ENCODE measurements at regions not wholly inside any gene's neighbourhood (a gene's known extent, or its start where the extent isn't known, plus 50 kb on each side); places are given as distances from the start of the nearest gene placed in this dataset.

- H3K27ac ChIP-seq = no peak overlapping the region
- H3K27me3 ChIP-seq = no peaks in the 10 kb centered on the region
- no peak for TF ChIP-seq CTCF (IDR thresholded peaks at IDR 0.05; ENCODE audit: low read depth, low read length)
- no peaks in the 10 kb centered on the region for H3K36me3 ChIP-seq
- H3K4me3 ChIP-seq = no peak overlapping the region
- H3K9me3 ChIP-seq (ENCODE audit: low read depth) = no peaks in the 10 kb centered on the region
- H3K4me1 ChIP-seq (ENCODE audit: low read depth) = no peaks in the 10 kb centered on the region
- DNase-seq (ENCODE audit: low read depth in 1 of 2, low spot score in 1 of 2) = no peak
Observed at GRCh38 chr9:88077071-88077617, 61.1 kb downstream of the SPATA31C2 start.

GRCh38 chr9:88076286-88077070, 61.8 kb downstream of the SPATA31C2 start:
- peak; percentile 71 to 91 for DNase-seq (ENCODE audit: low read depth in 1 of 2, low spot score in 1 of 2)
- H3K4me3 ChIP-seq = peak overlapping the region; percentile 33
- no peaks in the 10 kb centered on the region for H3K9me3 ChIP-seq (ENCODE audit: low read depth)
- no peaks in the 10 kb centered on the region for H3K36me3 ChIP-seq
- no peaks in the 10 kb centered on the region for H3K27me3 ChIP-seq
- no peak overlapping the region for H3K27ac ChIP-seq
- H3K4me1 ChIP-seq (ENCODE audit: low read depth) = no peaks in the 10 kb centered on the region
- peak; percentile 31 for TF ChIP-seq CTCF (IDR thresholded peaks at IDR 0.05; ENCODE audit: low read depth, low read length)

DNA sequence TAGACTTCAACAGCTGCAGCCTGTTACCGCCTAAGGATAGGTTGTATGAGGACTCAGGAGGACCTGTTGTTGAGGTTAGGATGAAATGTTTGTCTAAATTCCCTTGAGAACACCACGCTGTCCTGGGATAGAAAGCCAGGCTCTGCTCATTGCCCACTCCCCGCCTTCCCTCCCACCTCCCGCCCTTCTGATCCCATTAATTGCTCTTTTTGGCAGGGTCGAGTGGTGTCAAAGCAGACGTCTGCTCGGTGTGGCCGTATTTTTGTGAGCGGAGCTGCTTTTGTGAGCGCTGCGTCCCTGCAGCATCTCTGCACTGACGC, 62.3 kb downstream of the SPATA31C2 start:
- TF ChIP-seq CTCF (IDR thresholded peaks at IDR 0.05; ENCODE audit: low read depth, low read length) = no peak
- no peak overlapping the region for H3K27ac ChIP-seq

DNA sequence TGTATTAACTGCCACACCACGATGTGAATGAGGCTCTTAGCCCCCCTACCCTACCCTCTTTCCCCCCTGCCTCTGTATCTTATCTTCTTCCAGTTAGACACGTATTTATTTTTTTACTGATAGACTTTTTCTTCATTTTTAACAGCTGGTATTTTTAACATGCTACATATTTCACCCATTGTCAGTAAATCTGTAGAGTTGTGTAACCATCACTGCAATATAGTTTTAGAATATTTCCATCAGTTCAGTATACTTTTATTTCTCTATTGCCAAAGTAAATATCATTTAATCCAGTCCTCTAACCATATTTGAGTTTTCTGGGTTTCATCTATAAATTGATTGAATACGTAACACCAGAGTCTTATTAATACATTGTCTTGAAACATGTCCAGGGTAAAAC, 62.8 kb downstream of the SPATA31C2 start:
- no peak for TF ChIP-seq CTCF (IDR thresholded peaks at IDR 0.05; ENCODE audit: low read depth, low read length)
- Histone ChIP-seq H3K36me3 (no peaks in the 10 kb centered on the region), H3K27ac (no peak overlapping the region), H3K27me3 (no peaks in the 10 kb centered on the region), H3K4me3 (no peak overlapping the region), H3K9me3 (ENCODE audit: low read depth) (no peaks in the 10 kb centered on the region), H3K4me1 (ENCODE audit: low read depth) (no peaks in the 10 kb centered on the region)
- DNase-seq (ENCODE audit: low read depth in 1 of 2, low spot score in 1 of 2) = no peak

More for the DNA sequence above, 62.3 kb downstream of the SPATA31C2 start:
- H3K4me3 ChIP-seq = peak overlapping the region; percentile 33
- no peaks in the 10 kb centered on the region for H3K9me3 ChIP-seq (ENCODE audit: low read depth)
- H3K36me3 ChIP-seq = no peaks in the 10 kb centered on the region
- no peaks in the 10 kb centered on the region for H3K4me1 ChIP-seq (ENCODE audit: low read depth)
- DNase-seq (ENCODE audit: low read depth in 1 of 2, low spot score in 1 of 2) = no peak
- no peaks in the 10 kb centered on the region for H3K27me3 ChIP-seq

GRCh38 chr9:88074931-88075330, 63.3 kb downstream of the SPATA31C2 start:
- H3K9me3 ChIP-seq (ENCODE audit: low read depth) = no peaks in the 10 kb centered on the region
- H3K36me3 ChIP-seq = no peaks in the 10 kb centered on the region
- H3K4me3 ChIP-seq = no peak overlapping the region
- no peak for DNase-seq (ENCODE audit: low read depth in 1 of 2, low spot score in 1 of 2)
- H3K27me3 ChIP-seq = no peaks in the 10 kb centered on the region
- H3K27ac ChIP-seq = no peak overlapping the region
- H3K4me1 ChIP-seq (ENCODE audit: low read depth) = no peaks in the 10 kb centered on the region
- no peak for TF ChIP-seq CTCF (IDR thresholded peaks at IDR 0.05; ENCODE audit: low read depth, low read length)

Data from cardiac muscle cell (in vitro differentiated cells and primary cell).